ENCODE measurements at regions not wholly inside any gene's neighbourhood (a gene's known extent, or its start where the extent isn't known, plus 50 kb on each side); places are given as distances from the start of the nearest gene placed in this dataset.

DNA sequence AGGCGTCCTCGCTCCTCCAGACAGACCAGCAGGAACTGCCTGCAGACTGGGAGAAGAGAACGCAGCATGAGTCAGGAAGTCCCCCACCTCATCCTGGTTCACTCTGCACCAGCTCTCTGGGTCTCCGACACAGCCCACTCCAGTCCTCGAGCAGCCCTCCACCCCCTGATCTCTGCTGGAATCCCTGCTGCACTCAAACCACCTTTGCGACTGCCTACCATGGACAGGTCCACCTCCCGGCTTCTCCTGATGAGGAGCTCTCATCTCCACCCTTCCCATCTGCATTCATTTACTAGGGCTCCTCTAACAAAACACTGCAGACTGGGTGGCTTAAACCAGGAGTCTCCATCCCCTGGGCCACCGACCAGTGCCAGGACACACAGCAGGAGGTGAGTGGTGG lies 202.3 kb upstream of the IGF1R start:
- no peak for DNase-seq
- Mint-ChIP-seq H3K36me3 (ENCODE audit: low read depth) (no peaks in the 10 kb centered on the region), H3K4me1 (peaks cover 3% of the 10 kb centered on the region), H3K4me3 (no peak overlapping the region), H3K27me3 (peaks cover 2% of the 10 kb centered on the region), H3K9me3 (no peaks in the 10 kb centered on the region), H3K27ac (no peak overlapping the region)
- POLR2A ChIA-PET, result no interaction called here
- CTCF ChIA-PET, result interaction anchor here (0.6 kb wide), 1 partner anchor 32 kb away, joined by 3 read pairs; no protein-coding TSS in a partner anchor

DNA sequence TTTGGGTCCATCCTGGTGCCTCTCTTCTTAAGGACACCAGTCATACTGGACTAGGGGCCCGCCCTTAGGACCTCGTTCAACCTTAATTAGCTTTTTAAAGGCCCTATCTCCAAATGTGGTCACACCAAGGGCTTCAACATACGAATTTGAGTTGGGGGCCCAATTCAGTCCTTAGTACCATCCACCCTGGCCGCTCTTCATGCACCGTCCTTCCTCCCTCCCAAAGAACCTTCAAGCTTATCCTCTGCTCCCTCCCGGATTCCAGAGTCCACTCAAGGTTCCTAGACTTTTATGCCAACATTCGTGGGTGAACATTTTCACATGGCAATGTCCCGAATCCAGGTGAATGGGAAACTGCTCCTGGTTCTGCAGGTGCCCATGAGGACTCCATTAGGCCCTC lies 201.3 kb upstream of the IGF1R start:
- ChIA-PET POLR2A (no interaction called here), CTCF (no interaction called here)
- H3K27me3 Mint-ChIP-seq, result peaks cover 2% of the 10 kb centered on the region
- H3K4me1 Mint-ChIP-seq, result peaks cover 3% of the 10 kb centered on the region
- H3K36me3 Mint-ChIP-seq (ENCODE audit: low read depth), result no peaks in the 10 kb centered on the region
- DNase-seq, result no peak
- no peak overlapping the region for H3K27ac Mint-ChIP-seq
- no peak overlapping the region for H3K4me3 Mint-ChIP-seq
- H3K9me3 Mint-ChIP-seq, result no peaks in the 10 kb centered on the region

DNA sequence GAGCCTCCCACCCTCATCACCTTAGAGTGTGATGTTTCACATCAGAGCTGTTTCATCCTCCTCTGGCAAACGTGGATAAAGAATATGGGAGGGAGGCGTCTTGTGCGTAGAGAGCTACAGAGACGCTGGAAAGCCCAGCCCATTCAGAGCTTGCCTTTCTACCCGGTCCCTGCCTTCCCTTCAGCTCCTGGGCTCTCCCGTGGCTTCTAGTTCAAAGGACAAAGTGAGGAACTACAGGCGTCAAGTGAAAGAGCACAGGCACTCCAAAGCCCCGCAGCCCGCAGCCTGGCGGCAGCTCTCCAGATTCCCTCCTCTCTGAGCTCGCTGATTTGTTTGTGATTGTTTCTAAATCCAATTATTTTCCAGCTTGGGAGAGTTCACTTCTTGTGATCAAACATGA lies 197.1 kb upstream of the IGF1R start:
- Mint-ChIP-seq H3K27me3 (no peaks in the 10 kb centered on the region), H3K27ac (no peak overlapping the region), H3K36me3 (ENCODE audit: low read depth) (no peaks in the 10 kb centered on the region), H3K4me1 (no peaks in the 10 kb centered on the region), H3K4me3 (no peak overlapping the region), H3K9me3 (no peaks in the 10 kb centered on the region)
- CTCF ChIA-PET, result interaction anchor here (0.6 kb wide), 1 partner anchor 43 kb away, joined by 4 read pairs; no protein-coding TSS in a partner anchor
- DNase-seq, result no peak
- POLR2A ChIA-PET, result no interaction called here

DNA sequence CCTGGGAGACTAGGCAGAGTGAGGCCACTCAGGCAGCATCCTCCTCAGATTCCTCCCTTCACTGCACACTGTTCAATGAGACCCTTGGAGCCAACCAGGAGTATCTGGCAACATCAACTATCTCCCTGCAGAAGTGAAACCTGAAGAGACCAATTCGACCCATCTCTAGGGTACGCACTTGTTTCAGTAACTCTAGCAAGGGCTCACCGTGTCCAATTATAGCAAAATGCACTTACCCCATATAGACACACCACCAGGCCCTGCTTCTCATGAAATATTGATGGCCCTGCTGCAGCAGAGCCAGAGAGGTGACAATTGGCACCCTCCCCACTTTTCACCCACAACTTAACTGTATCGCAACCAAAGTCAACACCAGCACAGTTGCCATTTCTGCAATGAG lies 196.1 kb upstream of the IGF1R start:
- no peak overlapping the region for H3K27ac Mint-ChIP-seq
- H3K36me3 Mint-ChIP-seq (ENCODE audit: low read depth), result no peaks in the 10 kb centered on the region
- CTCF ChIA-PET, result no interaction called here
- no peak for DNase-seq
- no peak overlapping the region for H3K4me3 Mint-ChIP-seq
- H3K9me3 Mint-ChIP-seq, result no peaks in the 10 kb centered on the region
- H3K4me1 Mint-ChIP-seq, result no peaks in the 10 kb centered on the region
- no peaks in the 10 kb centered on the region for H3K27me3 Mint-ChIP-seq
- POLR2A ChIA-PET, result interaction anchor here (0.6 kb wide), 1 partner anchor 33 kb away, joined by 3 read pairs; no protein-coding TSS in a partner anchor

DNA sequence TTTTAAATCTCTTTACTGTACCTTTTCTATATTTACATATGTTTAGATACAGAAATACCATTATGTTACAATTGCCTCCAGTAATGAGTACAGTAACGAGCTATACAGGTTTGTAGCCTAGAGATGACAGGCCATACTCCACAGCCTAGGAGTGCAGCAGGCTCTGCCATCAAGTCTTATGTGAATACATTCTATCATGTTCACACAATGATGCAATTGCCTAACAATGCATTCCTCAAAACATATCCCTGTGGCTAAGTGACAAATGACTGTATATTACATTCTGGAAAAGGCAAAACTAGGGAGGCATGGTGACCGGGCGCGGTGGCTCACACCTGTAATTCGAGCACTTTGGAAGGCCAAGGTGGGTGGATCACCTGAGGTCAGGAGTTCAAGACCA lies 192.4 kb upstream of the IGF1R start:
- H3K27me3 Mint-ChIP-seq, result peaks cover 19% of the 10 kb centered on the region
- CTCF ChIA-PET, result interaction anchor here (1.1 to 1.4 kb wide), 2 partner anchors 17 to 108 kb away, joined by 3 read pairs; no protein-coding TSS in a partner anchor
- DNase-seq, result no peak
- no peak overlapping the region for H3K27ac Mint-ChIP-seq
- no peaks in the 10 kb centered on the region for H3K4me1 Mint-ChIP-seq
- H3K36me3 Mint-ChIP-seq (ENCODE audit: low read depth), result no peaks in the 10 kb centered on the region
- H3K9me3 Mint-ChIP-seq, result no peaks in the 10 kb centered on the region
- POLR2A ChIA-PET, result no interaction called here
- no peak overlapping the region for H3K4me3 Mint-ChIP-seq

DNA sequence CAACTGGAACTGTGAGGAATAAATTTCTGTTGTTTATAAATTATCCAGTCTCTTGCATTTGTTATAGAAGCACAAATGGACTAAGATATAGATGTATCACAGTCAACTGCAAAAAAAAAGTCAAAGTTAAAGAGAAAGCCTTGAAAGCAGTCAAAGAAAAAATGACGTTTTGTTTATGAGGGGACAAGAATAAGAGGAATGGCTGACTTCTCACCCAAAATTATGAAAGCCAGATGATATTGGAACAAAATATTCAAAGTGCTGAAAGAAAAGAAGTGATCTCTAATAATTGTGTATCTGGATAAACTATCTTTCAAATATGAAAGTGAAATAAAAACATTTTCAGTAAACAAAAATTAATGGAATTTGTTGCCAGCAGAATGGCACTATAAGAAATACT lies 171.8 kb upstream of the IGF1R start:
- Mint-ChIP-seq H3K27me3 (no peaks in the 10 kb centered on the region), H3K9me3 (peaks cover 14% of the 10 kb centered on the region), H3K36me3 (ENCODE audit: low read depth) (peaks cover 2% of the 10 kb centered on the region), H3K4me3 (no peak overlapping the region), H3K27ac (no peak overlapping the region), H3K4me1 (no peaks in the 10 kb centered on the region)
- POLR2A ChIA-PET, result no interaction called here
- DNase-seq, result no peak
- CTCF ChIA-PET, result no interaction called here

DNA sequence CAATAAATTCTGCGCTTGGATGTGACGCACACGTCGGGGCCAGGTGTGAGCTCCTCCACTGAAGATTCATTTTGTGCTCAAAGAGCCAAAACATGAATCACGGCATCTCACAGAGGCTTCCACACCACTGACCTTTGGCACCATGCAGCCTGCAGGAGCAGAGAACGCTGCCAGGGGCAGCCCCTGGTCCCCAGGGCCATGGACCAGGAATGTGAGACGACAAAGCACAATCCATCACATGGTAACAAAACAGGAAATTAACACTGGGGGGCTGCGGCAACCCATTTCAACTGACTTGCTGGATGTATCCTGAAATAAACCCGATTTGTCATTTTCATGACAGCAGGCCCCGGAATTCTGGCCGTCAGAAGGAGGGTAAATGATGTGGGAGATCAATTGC lies 167.5 kb upstream of the IGF1R start:
- POLR2A ChIA-PET, result no interaction called here
- DNase-seq, result no peak
- Mint-ChIP-seq H3K4me1 (no peaks in the 10 kb centered on the region), H3K36me3 (ENCODE audit: low read depth) (peaks cover 2% of the 10 kb centered on the region), H3K9me3 (peaks cover 12% of the 10 kb centered on the region), H3K27ac (no peak overlapping the region), H3K27me3 (no peaks in the 10 kb centered on the region), H3K4me3 (no peak overlapping the region)
- CTCF ChIA-PET, result no interaction called here

DNA sequence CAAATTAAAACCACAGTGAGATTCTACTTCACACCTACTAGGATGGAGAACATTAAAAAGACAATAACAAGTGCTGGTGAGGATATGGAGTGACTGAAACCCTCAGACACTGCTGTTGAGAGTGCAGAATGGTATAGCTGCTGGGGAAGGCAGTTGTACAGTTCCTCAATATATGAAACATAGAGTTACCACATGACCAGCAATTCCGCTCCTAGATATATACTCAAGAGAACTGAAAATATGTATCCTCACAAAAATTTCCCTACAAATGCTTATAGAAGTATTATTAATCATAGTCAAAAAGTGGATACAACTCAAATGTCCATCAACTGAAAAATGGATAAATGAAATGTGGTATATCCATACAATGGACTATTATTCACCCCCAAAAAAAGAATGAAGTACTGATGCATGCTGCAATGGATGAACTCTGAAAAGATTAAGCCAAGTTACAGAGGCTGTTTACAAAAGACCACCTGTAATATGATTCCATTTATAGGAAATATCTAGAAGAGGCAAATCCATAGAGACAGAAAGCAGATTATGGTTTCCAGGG lies 164.7 kb upstream of the IGF1R start:
- Mint-ChIP-seq H3K4me3 (no peak overlapping the region), H3K4me1 (no peaks in the 10 kb centered on the region), H3K27ac (no peak overlapping the region), H3K27me3 (no peaks in the 10 kb centered on the region), H3K9me3 (no peaks in the 10 kb centered on the region), H3K36me3 (ENCODE audit: low read depth) (no peaks in the 10 kb centered on the region)
- DNase-seq, result no peak
- ChIA-PET CTCF (interaction anchor here (1.2 kb wide), 1 partner anchor 61 kb away, joined by 3 read pairs; no protein-coding TSS in a partner anchor), POLR2A (no interaction called here)

DNA sequence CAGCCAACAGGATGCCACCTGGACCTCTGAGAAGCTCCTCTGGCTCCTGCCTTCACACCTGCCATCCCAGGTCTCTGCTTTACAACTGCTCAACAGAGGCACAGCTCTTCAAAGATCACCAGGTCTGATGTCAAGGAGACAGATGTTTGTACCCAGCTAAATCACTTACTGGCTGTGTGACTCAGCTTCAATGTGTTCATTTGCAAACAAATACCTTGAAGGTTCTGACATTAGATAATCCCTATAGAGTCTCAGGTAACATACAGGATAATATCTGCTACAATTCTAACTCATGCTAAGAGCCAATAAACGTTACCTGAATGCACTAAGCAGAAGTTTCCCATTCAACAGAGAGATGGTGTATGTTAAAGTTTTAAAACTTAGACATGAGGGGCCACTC lies 163.4 kb upstream of the IGF1R start:
- Mint-ChIP-seq H3K4me3 (no peak overlapping the region), H3K36me3 (ENCODE audit: low read depth) (no peaks in the 10 kb centered on the region), H3K9me3 (no peaks in the 10 kb centered on the region), H3K27me3 (no peaks in the 10 kb centered on the region), H3K4me1 (no peaks in the 10 kb centered on the region), H3K27ac (no peak overlapping the region)
- DNase-seq, result no peak
- ChIA-PET POLR2A (interaction anchor here (0.7 kb wide), 1 partner anchor 33 kb away, joined by 3 read pairs; no protein-coding TSS in a partner anchor), CTCF (no interaction called here)

DNA sequence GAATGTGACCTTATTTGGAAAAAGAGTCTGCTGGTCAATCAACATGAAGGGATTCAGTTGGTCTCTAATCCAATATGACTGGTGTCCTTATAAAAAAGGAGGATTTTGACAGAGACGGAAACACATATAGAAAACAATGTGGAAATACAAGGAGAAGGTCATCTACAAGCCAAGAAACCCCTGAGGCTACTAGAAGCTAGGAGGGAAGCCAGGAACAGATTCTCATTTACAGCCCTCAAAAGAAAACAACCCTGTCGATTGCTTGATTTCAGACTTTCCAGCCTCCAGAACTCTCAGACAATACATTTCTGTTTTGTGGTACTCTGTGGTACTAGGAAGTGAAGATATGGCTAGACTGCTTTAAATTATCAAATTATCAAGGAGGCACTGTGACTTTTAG lies 162.9 kb upstream of the IGF1R start:
- DNase-seq, result no peak
- ChIA-PET CTCF (no interaction called here), POLR2A (interaction anchor here (0.7 kb wide), 1 partner anchor 33 kb away, joined by 3 read pairs; no protein-coding TSS in a partner anchor)
- no peak overlapping the region for H3K4me3 Mint-ChIP-seq
- H3K36me3 Mint-ChIP-seq (ENCODE audit: low read depth), result no peaks in the 10 kb centered on the region
- H3K4me1 Mint-ChIP-seq, result no peaks in the 10 kb centered on the region
- no peaks in the 10 kb centered on the region for H3K9me3 Mint-ChIP-seq
- no peak overlapping the region for H3K27ac Mint-ChIP-seq
- H3K27me3 Mint-ChIP-seq, result no peaks in the 10 kb centered on the region

DNA sequence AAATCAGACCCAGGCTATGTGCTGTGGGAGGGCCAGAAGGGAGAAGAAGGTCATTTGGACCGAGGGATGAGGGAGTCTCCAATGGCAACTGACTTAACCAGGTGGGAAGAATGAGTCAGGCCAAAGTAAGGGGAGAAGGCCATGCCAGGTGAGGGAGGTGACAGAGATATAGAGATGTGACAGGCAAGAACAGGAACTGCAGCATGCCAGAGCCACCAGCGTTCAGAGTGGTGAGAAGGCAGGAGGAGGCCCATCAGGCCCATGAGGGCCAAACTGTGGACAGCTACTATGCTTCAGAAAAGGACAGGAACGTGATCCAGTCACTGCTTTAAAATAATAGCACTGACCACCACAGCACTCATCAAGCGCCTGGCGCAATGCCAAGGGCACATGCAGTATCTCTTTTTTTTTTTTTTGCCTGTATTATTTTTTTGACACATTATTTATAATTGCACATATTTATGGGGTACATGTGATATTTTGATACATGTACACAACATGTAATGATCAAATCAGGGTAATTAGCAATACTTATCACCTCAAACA lies 154.3 kb upstream of the IGF1R start:
- H3K4me1 Mint-ChIP-seq, result no peaks in the 10 kb centered on the region
- H3K9me3 Mint-ChIP-seq, result no peaks in the 10 kb centered on the region
- ChIA-PET CTCF (interaction anchor here (0.6 kb wide), 1 partner anchor 43 kb away, joined by 4 read pairs; no protein-coding TSS in a partner anchor), POLR2A (no interaction called here)
- H3K27me3 Mint-ChIP-seq, result peaks cover 13% of the 10 kb centered on the region
- H3K4me3 Mint-ChIP-seq, result no peak overlapping the region
- no peaks in the 10 kb centered on the region for H3K36me3 Mint-ChIP-seq (ENCODE audit: low read depth)
- H3K27ac Mint-ChIP-seq, result no peak overlapping the region
- DNase-seq, result no peak

DNA sequence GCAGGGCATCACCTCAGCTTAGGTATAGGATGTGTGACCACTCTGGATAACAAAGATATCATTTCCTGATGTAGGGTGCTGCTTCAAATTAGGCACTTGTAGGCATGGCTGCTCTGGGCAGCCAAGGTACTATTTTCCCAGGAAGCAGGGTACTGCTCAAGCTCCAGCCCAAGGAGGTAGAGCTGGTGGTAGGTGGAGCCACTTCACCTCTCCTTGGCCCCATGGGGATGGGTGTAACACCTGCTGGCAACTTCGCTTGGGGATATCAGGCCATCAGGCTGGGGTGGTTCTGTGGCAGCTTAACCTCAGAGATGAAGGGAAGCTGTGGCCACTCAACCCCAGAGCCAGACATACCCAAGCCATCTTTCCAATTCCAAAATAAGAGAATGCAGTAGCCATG lies 147.1 kb upstream of the IGF1R start:
- H3K27ac Mint-ChIP-seq, result no peak overlapping the region
- H3K9me3 Mint-ChIP-seq, result peaks cover 4% of the 10 kb centered on the region
- peaks cover 29% of the 10 kb centered on the region for H3K27me3 Mint-ChIP-seq
- no peak overlapping the region for H3K4me3 Mint-ChIP-seq
- POLR2A ChIA-PET, result no interaction called here
- no peaks in the 10 kb centered on the region for H3K36me3 Mint-ChIP-seq (ENCODE audit: low read depth)
- DNase-seq, result no peak
- CTCF ChIA-PET, result interaction anchor here (0.5 to 0.9 kb wide), 2 partner anchors 170 to 262 kb away, joined by 3 read pairs; no protein-coding TSS in a partner anchor
- H3K4me1 Mint-ChIP-seq, result no peaks in the 10 kb centered on the region

DNA sequence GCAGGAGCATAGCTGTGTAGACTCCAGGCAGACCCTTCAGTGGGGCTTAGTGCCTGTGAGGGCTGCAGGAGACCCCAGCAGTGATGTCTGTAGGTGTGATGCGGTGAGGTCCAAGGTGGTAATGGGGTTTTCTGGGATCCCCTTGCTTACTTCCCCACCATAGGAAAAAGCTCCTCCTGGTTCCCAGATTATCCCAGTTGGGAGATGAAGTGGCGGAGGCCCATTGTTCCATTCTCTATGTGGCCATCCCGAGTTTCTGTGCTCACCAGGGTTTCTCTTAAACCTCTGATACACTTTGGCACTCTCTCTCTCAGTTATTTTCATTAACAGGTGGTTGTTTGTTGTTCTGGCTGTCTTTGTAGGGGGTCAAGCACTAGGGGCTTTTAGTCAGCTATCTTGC lies 146.7 kb upstream of the IGF1R start:
- H3K4me3 Mint-ChIP-seq, result no peak overlapping the region
- no peaks in the 10 kb centered on the region for H3K36me3 Mint-ChIP-seq (ENCODE audit: low read depth)
- no peak for DNase-seq
- H3K9me3 Mint-ChIP-seq, result peaks cover 4% of the 10 kb centered on the region
- no peaks in the 10 kb centered on the region for H3K4me1 Mint-ChIP-seq
- ChIA-PET CTCF (interaction anchor here (0.8 to 0.9 kb wide), 2 partner anchors 71 to 170 kb away, joined by 3 to 4 read pairs; no protein-coding TSS in a partner anchor), POLR2A (no interaction called here)
- peaks cover 24% of the 10 kb centered on the region for H3K27me3 Mint-ChIP-seq
- no peak overlapping the region for H3K27ac Mint-ChIP-seq

DNA sequence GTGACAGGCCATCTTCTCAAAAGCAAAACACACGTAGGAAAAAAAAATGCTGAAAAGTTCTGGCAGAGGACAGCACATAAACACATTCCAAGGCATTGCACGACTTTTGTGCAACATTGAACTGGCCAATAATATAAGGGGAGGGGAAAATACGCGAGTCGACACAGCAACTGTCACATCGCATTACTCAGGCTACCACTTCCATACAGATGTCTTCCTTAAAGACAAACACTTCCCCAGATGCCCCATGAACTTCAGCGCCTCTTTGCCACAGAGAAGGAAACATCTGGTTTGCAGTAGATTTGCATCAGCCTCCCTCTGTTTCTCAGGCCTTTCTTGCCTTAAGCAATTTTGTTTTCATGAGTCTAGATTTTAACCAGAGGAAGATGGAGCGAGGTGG lies 144.4 kb upstream of the IGF1R start:
- no peak overlapping the region for H3K4me3 Mint-ChIP-seq
- H3K36me3 Mint-ChIP-seq (ENCODE audit: low read depth), result no peaks in the 10 kb centered on the region
- ChIA-PET POLR2A (no interaction called here), CTCF (no interaction called here)
- H3K9me3 Mint-ChIP-seq, result peaks cover 4% of the 10 kb centered on the region
- H3K27me3 Mint-ChIP-seq, result peaks cover 25% of the 10 kb centered on the region
- H3K4me1 Mint-ChIP-seq, result no peaks in the 10 kb centered on the region
- H3K27ac Mint-ChIP-seq, result no peak overlapping the region
- no peak for DNase-seq

Data from activated CD4-positive, alpha-beta T cell treated with anti-CD3 and anti-CD28 coated beads, Interleukin-2, amount 10 ng/mL, durations not matched to agents 7 days and 5 days (primary cell).